SK-N-SH (cell line): ENCODE measurements at regions not wholly inside any gene's neighbourhood (a gene's known extent, or its start where the extent isn't known, plus 50 kb on each side); places are given as distances from the start of the nearest gene placed in this dataset.

Experiments used
- CTCF ChIA-PET: fragments of 300-600, 350-600 bp; formaldehyde crosslinking; extraction: SDS; loops from one replicate; lab custom pipeline; 2021; lab: Yijun Ruan, JAX
- POLR2A ChIA-PET: fragments of 350-600 bp; sonication (Branson Sonifier 250); formaldehyde crosslinking; extraction: SDS; loops from one replicate; lab custom pipeline; 2020; ENCODE audit warnings: antibody characterized with exemption, inconsistent platforms; lab: Yijun Ruan, JAX
- DNase-seq: peaks from one replicate; pipeline ENCODE4 v3.0.0; 2012
- H2AFZ ChIP-seq: fragments of 200-600 bp; sonication (generic); 2 replicates; pipeline ENCODE4 v1.8.1; 2016; ENCODE audit warnings: antibody characterized with exemption, mild to moderate bottlenecking, low read depth
- H3F3A ChIP-seq: fragments of 200-600 bp; sonication (generic); replicated peaks from 2 replicates; pipeline ENCODE3; 2016; ENCODE audit warnings: antibody characterized with exemption, mild to moderate bottlenecking; ENCODE audit not compliant: insufficient read depth
- H3K27ac ChIP-seq, 2 experiments: fragments of 200-500 bp in 1 of 2; fragments of 200-600 bp in 1 of 2; sonication (Bioruptor generic) in 1 of 2; sonication (generic), shearing (Covaris generic) in 1 of 2; 2 replicates each; pipeline versions ENCODE4 v1.5.1 to v1.6.1; 2014 to 2016; ENCODE audit warnings: low read depth in 2 of 2, inconsistent platforms in 1 of 2, low read length in 1 of 2, mild to moderate bottlenecking in 1 of 2, mixed read lengths in 1 of 2
- H3K27me3 ChIP-seq: fragments of 200-600 bp; sonication (generic), shearing (Covaris generic); 2 replicates; pipeline ENCODE4 v1.6.1; 2016; ENCODE audit warnings: mixed run types; ENCODE audit not compliant: insufficient read depth
- H3K36me3 ChIP-seq, 2 experiments: fragments of 200-500 bp in 1 of 2; fragments of 200-600 bp in 1 of 2; sonication (Bioruptor generic) in 1 of 2; sonication (generic) in 1 of 2; replicated peaks in 1 of 2; 2 replicates each; pipeline versions ENCODE3 to v1.5.1; 2014 to 2016; ENCODE audit warnings: low read length in 1 of 2, mild to moderate bottlenecking in 1 of 2; ENCODE audit not compliant: insufficient read depth in 2 of 2, control insufficient read depth in 1 of 2
- H3K4me1 ChIP-seq, 2 experiments: fragments of 200-500 bp in 1 of 2; fragments of 200-600 bp in 1 of 2; sonication (Bioruptor generic) in 1 of 2; sonication (generic), shearing (Covaris generic) in 1 of 2; 2 replicates each; pipeline versions ENCODE4 v1.5.1 to v1.6.1; 2014 to 2016; ENCODE audit warnings: low read depth in 1 of 2, low read length in 1 of 2, mixed run types in 1 of 2; ENCODE audit not compliant: insufficient read depth in 2 of 2, control insufficient read depth in 1 of 2
- H3K4me2 ChIP-seq: fragments of 200-600 bp; sonication (generic), shearing (Covaris generic); 2 replicates; pipeline ENCODE4 v1.6.1; 2017; ENCODE audit warnings: mixed run types
- H3K4me3 ChIP-seq, 2 experiments: fragments of 200-500 bp in 1 of 2; fragments of 200-600 bp in 1 of 2; sonication (Bioruptor generic) in 1 of 2; sonication (generic), shearing (Covaris generic) in 1 of 2; 2 replicates each; pipeline versions ENCODE4 v1.5.1 to v1.8.1; 2014 to 2016; ENCODE audit warnings: low read depth in 2 of 2, inconsistent platforms in 1 of 2, low read length in 1 of 2, mild to moderate bottlenecking in 1 of 2, mixed read lengths in 1 of 2, moderate library complexity in 1 of 2
- H3K79me2 ChIP-seq: fragments of 200-600 bp; sonication (generic); 2 replicates; pipeline ENCODE4 v1.8.1; 2017; ENCODE audit warnings: mild to moderate bottlenecking; ENCODE audit not compliant: insufficient read depth
- H3K9ac ChIP-seq: fragments of 200-600 bp; sonication (generic); 2 replicates; pipeline ENCODE4 v1.6.1; 2017; ENCODE audit warnings: mixed run types
- H3K9me2 ChIP-seq: fragments of 200-600 bp; sonication (generic); 2 replicates; pipeline ENCODE4 v1.6.1; 2017; ENCODE audit warnings: mixed run types
- H3K9me3 ChIP-seq: fragments of 200-600 bp; sonication (generic); 2 replicates; pipeline ENCODE4 v1.6.1; 2017; ENCODE audit warnings: mixed run types, mild to moderate bottlenecking, moderate library complexity
- H4K20me1 ChIP-seq: fragments of 200-600 bp; sonication (generic); 2 replicates; pipeline ENCODE4 v1.6.1; 2017; ENCODE audit warnings: mild to moderate bottlenecking, mixed run types; ENCODE audit not compliant: insufficient read depth
- CHD2 ChIP-seq: fragments of 150-350 bp; IDR thresholded peaks from 2 replicates; pipeline ENCODE4 v1.6.1; 2018; ENCODE audit warnings: low read length; ENCODE audit not compliant: partially characterized antibody
- ELF1 ChIP-seq: IDR thresholded peaks from 2 replicates; pipeline ENCODE4 v1.4.0; 2012
- EP300 ChIP-seq, 2 experiments: IDR thresholded peaks; 2 replicates each; pipeline versions ENCODE4 v1.4.0 to v1.6.1; 2012; ENCODE audit warnings: borderline replicate concordance in 1 of 2, low read depth in 1 of 2, low read length in 1 of 2
- FOXJ3 ChIP-seq: sonication (generic); formaldehyde crosslinking; IDR thresholded peaks from 2 replicates; pipeline ENCODE4 v1.5.1; 2020; ENCODE audit warnings: mild to moderate bottlenecking, missing genetic modification reagents
- FOXM1 ChIP-seq: IDR thresholded peaks from 2 replicates; pipeline ENCODE4 v1.4.0; 2012; ENCODE audit warnings: low read depth, mild to moderate bottlenecking
- GABPA ChIP-seq: IDR thresholded peaks from 2 replicates; pipeline ENCODE4 v1.4.0; 2012; ENCODE audit warnings: low read depth, mild to moderate bottlenecking
- NFIC ChIP-seq: IDR thresholded peaks from 2 replicates; pipeline ENCODE4 v1.4.0; 2012; ENCODE audit warnings: borderline replicate concordance
- NRF1 ChIP-seq: IDR thresholded peaks from 2 replicates; pipeline ENCODE4 v1.6.1; 2012; ENCODE audit warnings: low read depth, mild to moderate bottlenecking, low read length
- POLR2AphosphoS5 ChIP-seq: IDR thresholded peaks from 2 replicates; pipeline ENCODE4 v1.6.1; 2012; ENCODE audit warnings: low read depth, low read length
- RCOR1 ChIP-seq: fragments of 150-350 bp; IDR thresholded peaks from 2 replicates; pipeline ENCODE4 v1.6.1; 2017; ENCODE audit warnings: antibody characterized with exemption, low read length
- RFX5 ChIP-seq: IDR thresholded peaks from 2 replicates; pipeline ENCODE4 v1.6.1; 2012; ENCODE audit warnings: mild to moderate bottlenecking, improper control_type of control experiment, low read length
- RXRA ChIP-seq: IDR thresholded peaks from 2 replicates; pipeline ENCODE4 v1.4.0; 2012; ENCODE audit warnings: low read depth, mild to moderate bottlenecking, borderline replicate concordance
- SMC3 ChIP-seq: IDR thresholded peaks from 2 replicates; pipeline ENCODE4 v1.6.1; 2012; ENCODE audit warnings: low read depth, low read length, improper control_type of control experiment
- TCF12 ChIP-seq: IDR thresholded peaks from 2 replicates; pipeline ENCODE4 v1.4.0; 2012
- TEAD4 ChIP-seq: IDR thresholded peaks from 2 replicates; pipeline ENCODE4 v1.4.0; 2012; ENCODE audit warnings: mild to moderate bottlenecking, borderline replicate concordance; ENCODE audit not compliant: insufficient read depth
- YY1 ChIP-seq: IDR thresholded peaks from 2 replicates; pipeline ENCODE4 v1.4.0; 2012; ENCODE audit warnings: low read depth, mild to moderate bottlenecking
- WGBS: methylation state at CpG from one replicate; pipeline ENCODE4 v1.1.6; 2017; ENCODE audit warnings: low lambda C conversion rate; 5-methylcytosine and 5-hydroxymethylcytosine counted together
- TF ChIP-seq, protein P1 (sequence below): fragments of 150-350 bp; IDR thresholded peaks from 2 replicates; pipeline ENCODE4 v1.6.1; 2017; ENCODE audit warnings: antibody characterized with exemption, low read length, low read depth, borderline replicate concordance
- TF ChIP-seq, protein P2 (sequence below): IDR thresholded peaks from 2 replicates; pipeline ENCODE4 v1.4.0; 2012; ENCODE audit warnings: low read depth, borderline replicate concordance

DNA sequence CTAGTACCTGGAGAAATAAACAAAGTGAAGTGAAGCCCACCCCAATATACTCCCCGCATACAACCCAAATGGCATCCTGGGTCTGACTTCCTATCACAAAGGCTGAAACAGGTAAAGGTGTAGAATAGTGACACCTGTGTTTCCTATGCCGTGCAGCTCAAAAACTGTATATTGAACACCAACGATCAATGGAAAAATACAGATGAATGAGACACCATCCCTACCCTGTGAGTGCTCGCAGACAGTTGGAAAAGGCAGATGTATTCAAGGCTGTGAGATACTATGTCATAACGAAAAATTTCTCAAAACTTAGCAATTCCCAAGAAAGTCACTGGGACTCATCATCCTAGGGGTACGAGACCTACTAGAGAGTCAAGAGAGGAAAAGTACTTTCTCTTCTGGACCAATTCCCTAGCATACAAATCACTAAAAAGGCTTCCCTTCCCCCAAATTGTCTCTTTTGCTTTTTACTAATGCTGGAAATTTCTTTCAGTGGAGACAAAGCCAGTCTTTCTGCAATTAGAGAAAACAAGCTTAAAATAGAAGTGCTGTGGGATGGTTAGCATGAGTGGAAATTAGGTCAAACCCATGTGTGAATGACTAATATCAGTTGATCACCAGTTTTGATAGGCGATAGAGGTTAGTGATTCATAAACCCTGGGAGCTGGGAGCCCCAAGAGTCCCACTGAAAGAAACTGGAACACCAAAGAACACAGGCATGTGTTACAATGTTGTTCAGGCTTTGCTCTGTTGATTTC, 249.7 kb downstream of the SPTSSA start:
- 0 out of 2 replicates have a peak, but pooled peaks cover 11% of the 10 kb centered on the region for H3K27me3 ChIP-seq
- DNase-seq: no peak
- no peaks in the 10 kb centered on the region; a peak in 1 of 4 replicates for H3K4me1 ChIP-seq
- H3K9me2 ChIP-seq: no peaks in the 10 kb centered on the region
- H3K36me3 ChIP-seq: no peaks in the 10 kb centered on the region
- no peak overlapping the region for H3K4me2 ChIP-seq
- H3K9me3 ChIP-seq: no peaks in the 10 kb centered on the region
- ChIA-PET POLR2A (no interaction called here), CTCF (interaction anchor here (1.1 kb wide), 1 partner anchor 14 kb away, joined by 4 read pairs; no protein-coding TSS in a partner anchor)
- no peaks in the 10 kb centered on the region for H4K20me1 ChIP-seq
- no peaks in the 10 kb centered on the region for H3F3A ChIP-seq
- no peak overlapping the region for H2AFZ ChIP-seq
- H3K4me3 ChIP-seq: no peak overlapping the region
- no peak overlapping the region for H3K9ac ChIP-seq
- TF ChIP-seq NRF1: no peak
- TF ChIP-seq, protein P1, sequence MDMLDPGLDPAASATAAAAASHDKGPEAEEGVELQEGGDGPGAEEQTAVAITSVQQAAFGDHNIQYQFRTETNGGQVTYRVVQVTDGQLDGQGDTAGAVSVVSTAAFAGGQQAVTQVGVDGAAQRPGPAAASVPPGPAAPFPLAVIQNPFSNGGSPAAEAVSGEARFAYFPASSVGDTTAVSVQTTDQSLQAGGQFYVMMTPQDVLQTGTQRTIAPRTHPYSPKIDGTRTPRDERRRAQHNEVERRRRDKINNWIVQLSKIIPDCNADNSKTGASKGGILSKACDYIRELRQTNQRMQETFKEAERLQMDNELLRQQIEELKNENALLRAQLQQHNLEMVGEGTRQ: no peak
- TF ChIP-seq FOXJ3 (CRISPR knock-in tag): no peak
- no peak for TF ChIP-seq TEAD4
- TF ChIP-seq, protein P2, sequence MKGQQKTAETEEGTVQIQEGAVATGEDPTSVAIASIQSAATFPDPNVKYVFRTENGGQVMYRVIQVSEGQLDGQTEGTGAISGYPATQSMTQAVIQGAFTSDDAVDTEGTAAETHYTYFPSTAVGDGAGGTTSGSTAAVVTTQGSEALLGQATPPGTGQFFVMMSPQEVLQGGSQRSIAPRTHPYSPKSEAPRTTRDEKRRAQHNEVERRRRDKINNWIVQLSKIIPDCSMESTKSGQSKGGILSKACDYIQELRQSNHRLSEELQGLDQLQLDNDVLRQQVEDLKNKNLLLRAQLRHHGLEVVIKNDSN: no peak
- TF ChIP-seq FOXM1: no peak
- no peak for TF ChIP-seq YY1
- TF ChIP-seq EP300 (IDR thresholded peaks at IDR 0.05; ENCODE audit: borderline replicate concordance in 1 of 2, low read depth in 1 of 2, low read length in 1 of 2): no peak
- TF ChIP-seq POLR2AphosphoS5: no peak
- no peak for TF ChIP-seq SMC3
- no peak for TF ChIP-seq GABPA
- no peak for TF ChIP-seq TCF12
- no peak for TF ChIP-seq RXRA
- no peak for TF ChIP-seq NFIC
- TF ChIP-seq ELF1: no peak
- WGBS: 56% methylated on average over 7 of the region's 7 CpGs
- H3K79me2 ChIP-seq: no peaks in the 10 kb centered on the region
- no peak overlapping the region for H3K27ac ChIP-seq

DNA sequence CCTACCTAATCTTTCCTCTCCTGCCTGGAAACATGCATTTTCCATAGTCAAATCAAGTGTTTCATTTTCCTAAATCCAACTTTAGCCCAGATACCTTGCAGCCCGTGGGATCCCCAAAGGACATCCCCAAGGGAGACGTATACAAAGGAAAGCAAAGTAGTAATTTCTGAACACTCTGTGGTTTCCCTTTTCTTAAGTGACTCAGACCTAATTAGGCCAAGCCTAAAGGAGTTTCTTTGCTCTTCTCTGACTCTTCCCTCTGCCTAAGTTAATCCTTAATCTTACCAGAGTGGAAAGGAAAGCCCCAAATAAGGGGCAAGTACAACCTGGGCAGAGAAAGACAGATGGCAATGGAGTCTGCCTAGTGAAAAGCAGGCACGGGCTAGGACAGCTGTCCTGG, 250.3 kb downstream of the SPTSSA start:
- Histone ChIP-seq H3K27ac (no peak overlapping the region), H3K27me3 (0 out of 2 replicates have a peak, but pooled peaks cover 11% of the 10 kb centered on the region), H3K36me3 (no peaks in the 10 kb centered on the region), H3K4me2 (no peak overlapping the region), H3K9ac (no peak overlapping the region), H4K20me1 (no peaks in the 10 kb centered on the region), H3K4me3 (no peak overlapping the region), H3F3A (no peaks in the 10 kb centered on the region), H3K9me3 (no peaks in the 10 kb centered on the region), H3K4me1 (no peaks in the 10 kb centered on the region; a peak in 1 of 4 replicates), H2AFZ (no peak overlapping the region), H3K9me2 (no peaks in the 10 kb centered on the region), H3K79me2 (no peaks in the 10 kb centered on the region)
- no peak for DNase-seq
- ChIA-PET POLR2A (no interaction called here), CTCF (no interaction called here)
- 45% methylated on average over 3 of the region's 3 CpGs for WGBS
- TF ChIP-seq RCOR1 (no peak), NFIC (no peak), SMC3 (no peak), CHD2 (no peak), RFX5 (no peak)
